ACHN (cell line): ENCODE measurements at regions not wholly inside any gene's neighbourhood (a gene's known extent, or its start where the extent isn't known, plus 50 kb on each side); places are given as distances from the start of the nearest gene placed in this dataset.
"Not testable (repeated sequence)": the region's sequence is repeated elsewhere in the genome, so short reads cannot be mapped to it uniquely, and the experiment has no call there.

Source experiments
- DNase-seq: peaks from one replicate; pipeline ENCODE4 v3.0.0-alpha.2; 2015
- in situ Hi-C: cut with HindIII; loops from 2 replicates; pipeline ENCODE4 v1.10.0; 2017; ENCODE audit warnings: low sequenced_read_pairs, low pct_ligation_motif_present, low pct_unique_long_range_greater_than_20kb

GRCh38 chr13:58955546-58956385 is 1208.0 kb downstream of the DIAPH3 start:
- DNase-seq = no peak
- in situ Hi-C loops = no loop called here

DNA sequence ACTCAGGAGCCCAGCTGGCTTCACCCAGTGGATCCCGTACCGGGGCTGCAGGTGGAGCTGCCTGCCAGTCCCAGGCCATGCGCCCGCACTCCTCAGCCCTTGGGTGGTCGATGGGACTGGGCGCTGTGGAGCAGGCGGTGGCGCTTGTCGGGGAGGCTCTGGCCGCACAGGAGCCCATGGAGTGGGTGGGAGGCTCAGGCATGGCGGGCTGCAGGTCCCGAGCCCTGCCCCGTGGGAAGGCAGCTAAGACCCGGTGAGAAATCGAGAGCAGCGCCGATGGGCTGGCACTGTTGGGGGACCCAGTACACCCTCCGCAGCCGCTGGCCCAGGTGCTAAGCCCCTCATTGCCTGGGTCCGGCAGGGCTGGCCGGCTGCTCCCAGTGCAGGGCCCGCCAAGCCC is 1205.6 kb downstream of the DIAPH3 start:
- in situ Hi-C loops, DNase-seq: not testable (repeated sequence)

GRCh38 chr13:58960888-58961287 is 1202.8 kb downstream of the DIAPH3 start:
- peak; percentile 12 for DNase-seq
- in situ Hi-C loops = no loop called here

DNA sequence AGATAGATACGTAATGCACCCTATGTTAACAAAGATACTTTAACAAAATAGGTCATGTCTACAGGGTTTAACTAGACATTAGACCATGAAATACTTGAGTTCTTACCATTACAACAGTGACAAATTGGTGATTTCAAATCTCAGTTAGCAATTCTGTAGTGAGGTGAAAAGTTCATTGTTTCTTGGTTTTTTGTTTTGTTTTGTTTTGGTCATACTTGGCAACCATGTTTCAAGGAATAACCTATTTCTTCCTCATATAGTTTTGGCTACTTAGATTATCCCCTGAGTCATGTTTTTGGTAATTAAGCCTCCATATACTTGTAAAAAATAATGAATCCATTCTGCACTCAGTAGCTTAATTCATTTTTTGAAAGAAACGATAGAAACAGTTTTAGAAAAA is 1200.4 kb downstream of the DIAPH3 start:
- in situ Hi-C loops = no loop called here
- no peak for DNase-seq

GRCh38 chr13:58964048-58964447 is 1199.7 kb downstream of the DIAPH3 start:
- in situ Hi-C loops = no loop called here
- DNase-seq = no peak

GRCh38 chr13:58977085-58977484 is 1186.6 kb downstream of the DIAPH3 start:
- in situ Hi-C loops = no loop called here
- DNase-seq = no peak

DNA sequence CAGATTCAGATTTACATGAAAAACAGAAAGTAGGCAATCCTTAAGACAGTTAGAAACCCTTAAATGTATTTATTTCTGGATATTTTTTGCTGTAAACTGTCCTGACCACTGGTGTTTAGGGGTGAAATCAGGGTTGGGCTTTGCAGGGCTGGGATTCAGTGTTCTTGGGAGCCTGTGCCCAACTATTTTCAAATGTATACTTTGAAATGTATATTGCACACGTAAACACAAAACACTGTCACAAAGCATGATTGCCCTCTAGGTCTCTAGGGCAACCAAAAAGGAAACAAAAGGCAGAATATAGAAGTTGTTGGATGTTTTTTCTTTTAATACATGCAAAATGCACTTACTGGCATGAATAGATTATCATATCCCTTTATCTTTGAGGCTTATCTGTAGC is 1185.4 kb downstream of the DIAPH3 start:
- no peak for DNase-seq
- in situ Hi-C loops = no loop called here

DNA sequence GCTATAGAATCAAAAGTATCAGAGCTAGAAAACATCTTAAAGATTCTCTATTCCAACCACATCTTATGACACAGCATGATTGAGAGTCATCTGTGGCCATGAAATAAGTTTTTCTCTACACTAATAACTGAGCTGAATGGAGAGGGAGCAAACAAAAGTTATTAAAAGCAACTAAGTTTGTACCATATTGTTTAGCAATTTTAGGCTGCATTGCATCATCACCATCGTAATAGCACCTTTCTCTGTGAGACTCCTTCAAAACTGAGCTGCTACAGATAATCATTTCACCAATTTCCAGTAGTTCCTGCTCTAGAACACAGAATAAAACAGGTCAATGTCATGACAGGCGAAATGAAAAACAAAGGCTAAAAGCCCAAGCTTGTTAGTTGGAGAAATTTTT is 1183.9 kb downstream of the DIAPH3 start:
- in situ Hi-C loops = no loop called here
- no peak for DNase-seq

- in situ Hi-C loops = no loop called here
Observed at GRCh38 chr13:58985845-58986244, 1177.9 kb downstream of the DIAPH3 start.

DNA sequence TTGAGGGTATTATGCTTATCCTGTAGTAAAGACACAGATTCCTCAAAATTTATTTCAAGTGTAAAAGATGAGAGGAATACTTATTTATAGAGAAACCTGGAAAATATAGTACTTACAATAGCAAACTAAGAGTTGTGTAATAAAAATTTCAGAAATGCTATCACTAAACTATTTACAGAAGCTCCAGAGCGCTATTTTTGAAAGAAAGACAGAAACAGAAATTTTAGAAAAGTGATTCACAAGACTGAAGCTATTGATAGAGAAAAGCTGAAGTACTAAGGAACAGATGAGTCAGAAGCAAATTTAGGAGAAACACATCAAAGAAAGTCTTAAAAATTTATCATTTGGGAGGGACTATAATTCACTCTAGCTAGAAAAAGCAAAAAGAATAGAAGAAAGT is 1174.2 kb downstream of the DIAPH3 start:
- in situ Hi-C loops = no loop called here
- DNase-seq = no peak

More at GRCh38 chr13:58985845-58986244, 1177.9 kb downstream of the DIAPH3 start:
- no peak for DNase-seq

DNA sequence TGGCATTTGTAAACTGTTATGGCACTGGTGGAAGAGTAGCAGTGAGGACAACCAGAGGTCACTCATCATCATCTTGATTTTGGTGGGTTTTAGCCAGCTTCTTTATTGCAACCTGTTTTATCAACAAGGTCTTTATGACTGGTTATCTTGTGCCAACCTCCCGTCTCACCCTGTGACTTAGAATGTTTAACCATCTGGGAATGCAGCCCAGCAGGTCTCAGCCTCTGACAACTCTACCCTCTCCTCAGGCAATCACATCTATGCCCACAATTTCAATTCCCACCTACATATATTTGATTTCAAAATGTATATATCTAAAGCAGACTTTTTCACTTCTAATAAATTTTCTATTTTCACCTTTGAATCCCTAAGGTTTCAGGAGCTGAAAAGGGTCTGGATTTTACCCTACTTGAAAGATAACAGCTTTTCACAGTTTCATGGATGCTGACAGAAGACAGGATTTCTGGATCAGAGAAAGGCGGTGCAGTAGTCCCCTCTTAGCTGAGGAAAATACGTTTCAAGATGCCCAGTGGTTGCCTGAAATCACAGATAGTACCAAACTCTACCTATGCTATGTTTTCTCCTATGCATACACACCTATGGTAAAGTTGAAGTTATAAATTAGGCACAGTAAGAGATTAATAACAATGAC is 1171.8 kb downstream of the DIAPH3 start:
- in situ Hi-C loops = no loop called here

DNA sequence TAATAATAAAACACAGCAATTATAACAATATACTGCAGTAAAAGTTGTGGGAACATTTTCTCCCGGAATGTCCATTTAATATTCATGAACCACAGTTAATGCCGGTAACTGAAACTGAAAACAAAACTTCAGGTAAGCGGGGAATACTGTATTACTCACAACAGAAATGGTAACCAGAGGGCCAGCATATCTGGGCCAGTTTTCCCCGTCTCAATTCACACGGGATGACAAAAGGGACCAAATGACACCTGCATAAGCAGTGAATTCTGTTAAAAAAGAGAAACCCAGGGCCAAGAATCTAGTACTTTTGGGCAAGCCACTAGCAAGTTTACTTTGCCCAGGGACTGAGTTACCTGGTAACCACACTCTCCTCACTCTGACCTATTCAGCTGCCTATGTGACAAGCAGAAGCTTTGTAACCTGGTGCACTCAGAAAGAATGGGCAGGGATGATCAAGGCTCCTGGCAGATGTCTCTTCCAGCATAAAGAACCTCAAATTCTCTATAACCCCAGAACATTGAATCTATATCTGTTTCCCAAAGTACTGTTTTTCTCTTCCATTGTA is 1171.2 kb downstream of the DIAPH3 start:
- DNase-seq = no peak
- in situ Hi-C loops = no loop called here

More for the DNA sequence above, 1171.8 kb downstream of the DIAPH3 start:
- DNase-seq = no peak

DNA sequence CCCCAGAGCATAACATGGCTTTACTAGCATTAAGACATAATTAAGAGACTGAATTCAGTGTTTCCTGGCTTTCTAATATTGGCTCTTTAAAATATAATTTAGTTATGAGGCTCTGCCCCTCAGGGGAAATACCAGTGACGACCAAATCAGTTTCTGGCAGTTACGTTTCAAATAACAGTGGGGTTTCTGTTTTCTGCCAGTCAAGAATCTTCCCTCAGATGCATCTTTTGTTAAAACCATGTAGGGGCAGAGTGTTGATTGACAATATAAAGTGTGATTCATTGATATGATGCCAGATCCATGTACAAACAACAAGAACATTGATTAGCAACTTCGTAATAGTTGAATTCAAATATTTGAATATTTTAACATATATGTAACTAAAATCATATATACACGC is 1169.7 kb downstream of the DIAPH3 start:
- in situ Hi-C loops = no loop called here
- DNase-seq = no peak

- in situ Hi-C loops = no loop called here
- no peak for DNase-seq
Observed at GRCh38 chr13:58994777-58995176, 1169.0 kb downstream of the DIAPH3 start.

GRCh38 chr13:58998716-58999115 is 1165.0 kb downstream of the DIAPH3 start:
- in situ Hi-C loops = no loop called here
- no peak for DNase-seq

DNA sequence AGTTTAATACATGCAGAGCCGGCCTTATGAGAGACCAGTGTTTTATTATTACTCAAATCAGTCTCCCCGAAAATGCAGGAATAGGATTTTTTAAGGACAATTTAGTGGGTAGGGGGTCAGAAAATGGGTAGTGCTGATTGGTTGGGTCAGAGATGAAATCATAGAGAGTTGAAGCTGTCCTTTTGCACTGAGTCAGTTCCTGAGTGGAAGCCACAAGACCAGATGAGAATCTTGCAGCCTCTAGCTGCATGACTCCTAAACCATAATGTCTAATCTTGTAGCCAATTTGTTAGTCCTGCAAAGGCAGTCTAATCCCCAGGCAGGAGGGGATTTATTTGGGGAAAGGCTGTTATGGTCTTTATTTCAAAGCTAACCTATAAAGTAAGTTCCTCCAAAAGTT is 1163.9 kb downstream of the DIAPH3 start:
- in situ Hi-C loops = no loop called here
- no peak for DNase-seq

- in situ Hi-C loops = no loop called here
- DNase-seq = no peak
Observed at GRCh38 chr13:59000770-59001169, 1163.0 kb downstream of the DIAPH3 start.

DNA sequence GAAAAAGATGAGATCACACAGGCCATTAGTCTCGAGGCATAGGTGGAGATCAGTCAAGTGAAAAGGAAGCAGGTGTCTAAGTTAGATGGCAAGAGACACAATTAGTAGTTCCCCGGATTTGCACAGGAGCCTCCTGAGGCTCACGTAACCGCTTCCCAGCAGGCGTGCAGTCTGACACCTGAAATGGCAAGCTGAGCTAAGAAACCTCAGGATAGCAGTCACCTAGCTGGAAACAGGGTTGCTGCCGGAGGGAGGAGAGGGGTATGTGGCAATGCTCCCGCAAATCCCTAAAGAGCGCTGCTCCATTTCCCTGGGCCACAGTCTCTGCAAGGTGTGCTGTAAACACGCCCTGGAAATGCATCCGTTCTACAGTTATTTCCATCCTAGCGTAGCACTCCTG is 1151.0 kb downstream of the DIAPH3 start:
- DNase-seq = no peak
- in situ Hi-C loops = no loop called here

DNA sequence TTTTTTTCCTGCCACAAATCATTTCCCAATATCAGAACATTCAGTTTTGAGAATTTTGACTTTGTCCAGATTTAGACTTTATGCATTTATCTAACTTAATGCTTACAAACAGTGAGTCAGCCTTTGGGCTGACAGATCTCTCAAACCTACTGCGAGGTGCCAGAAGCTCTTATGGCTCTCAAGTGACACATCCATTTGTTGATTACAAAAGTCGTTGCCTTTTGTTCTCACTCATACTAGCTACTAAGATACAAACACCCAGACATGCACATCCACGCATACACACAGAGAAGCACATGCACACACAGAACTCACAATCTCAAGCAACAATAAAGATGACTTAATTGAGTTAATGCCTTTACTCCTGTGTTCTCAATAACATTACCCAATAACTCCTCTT is 1147.5 kb downstream of the DIAPH3 start:
- in situ Hi-C loops = no loop called here
- DNase-seq = no peak

DNA sequence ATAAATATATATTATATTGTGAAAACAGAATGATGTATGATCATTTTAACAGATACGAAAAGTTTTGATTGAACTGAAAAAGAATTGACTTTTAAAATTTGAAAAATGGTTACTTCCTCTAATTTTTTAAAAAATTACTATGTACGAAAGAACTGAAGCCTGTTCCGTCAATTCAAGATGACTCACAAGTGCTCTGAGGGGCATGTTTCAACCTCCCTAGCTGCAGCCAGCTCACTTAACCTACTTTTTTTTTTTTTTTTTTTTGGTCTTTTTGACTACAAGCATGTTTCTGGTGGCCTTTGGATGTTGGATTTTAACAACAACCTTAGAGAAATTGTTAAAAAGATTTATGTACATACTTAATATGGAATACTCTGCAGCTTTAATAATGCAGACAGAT is 1139.3 kb downstream of the DIAPH3 start:
- in situ Hi-C loops = no loop called here

More for the DNA sequence above, 1139.3 kb downstream of the DIAPH3 start:
- no peak for DNase-seq
